ENCODE measurements at regions not wholly inside any gene's neighbourhood (a gene's known extent, or its start where the extent isn't known, plus 50 kb on each side); places are given as distances from the start of the nearest gene placed in this dataset.

DNA sequence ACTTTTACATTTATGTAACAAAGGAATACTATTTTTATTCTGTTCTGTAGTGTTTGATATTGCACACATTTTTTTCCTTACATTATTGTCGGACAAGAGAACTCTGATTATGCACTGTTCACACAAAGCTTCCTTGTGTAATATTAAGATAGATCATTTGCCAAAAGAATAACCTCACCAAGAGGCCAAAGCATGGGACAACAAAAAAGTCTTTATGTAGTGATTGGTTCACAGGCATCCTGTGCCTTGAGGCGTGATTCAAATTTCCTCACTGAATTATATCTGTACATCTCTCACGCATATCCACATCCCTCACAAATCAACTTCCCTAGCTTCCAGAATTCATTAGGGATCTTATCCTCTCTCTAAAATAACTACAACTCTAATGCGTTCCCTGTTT, 642.7 kb downstream of the NR4A2 start:
- Mint-ChIP-seq H3K27ac (ENCODE audit: unreplicated experiment) (no peak overlapping the region), H3K27me3 (ENCODE audit: unreplicated experiment) (no peaks in the 10 kb centered on the region), H3K4me3 (ENCODE audit: unreplicated experiment) (no peak overlapping the region), H3K36me3 (ENCODE audit: unreplicated experiment) (no peaks in the 10 kb centered on the region), H3K9me3 (ENCODE audit: unreplicated experiment) (no peaks in the 10 kb centered on the region), H3K4me1 (ENCODE audit: low read depth, unreplicated experiment) (no peaks in the 10 kb centered on the region)
- TF ChIP-seq, protein P1, sequence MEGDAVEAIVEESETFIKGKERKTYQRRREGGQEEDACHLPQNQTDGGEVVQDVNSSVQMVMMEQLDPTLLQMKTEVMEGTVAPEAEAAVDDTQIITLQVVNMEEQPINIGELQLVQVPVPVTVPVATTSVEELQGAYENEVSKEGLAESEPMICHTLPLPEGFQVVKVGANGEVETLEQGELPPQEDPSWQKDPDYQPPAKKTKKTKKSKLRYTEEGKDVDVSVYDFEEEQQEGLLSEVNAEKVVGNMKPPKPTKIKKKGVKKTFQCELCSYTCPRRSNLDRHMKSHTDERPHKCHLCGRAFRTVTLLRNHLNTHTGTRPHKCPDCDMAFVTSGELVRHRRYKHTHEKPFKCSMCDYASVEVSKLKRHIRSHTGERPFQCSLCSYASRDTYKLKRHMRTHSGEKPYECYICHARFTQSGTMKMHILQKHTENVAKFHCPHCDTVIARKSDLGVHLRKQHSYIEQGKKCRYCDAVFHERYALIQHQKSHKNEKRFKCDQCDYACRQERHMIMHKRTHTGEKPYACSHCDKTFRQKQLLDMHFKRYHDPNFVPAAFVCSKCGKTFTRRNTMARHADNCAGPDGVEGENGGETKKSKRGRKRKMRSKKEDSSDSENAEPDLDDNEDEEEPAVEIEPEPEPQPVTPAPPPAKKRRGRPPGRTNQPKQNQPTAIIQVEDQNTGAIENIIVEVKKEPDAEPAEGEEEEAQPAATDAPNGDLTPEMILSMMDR (IDR thresholded peaks at IDR 0.05; ENCODE audit: partially characterized antibody, unreplicated experiment) = no peak
- no peak for DNase-seq

DNA sequence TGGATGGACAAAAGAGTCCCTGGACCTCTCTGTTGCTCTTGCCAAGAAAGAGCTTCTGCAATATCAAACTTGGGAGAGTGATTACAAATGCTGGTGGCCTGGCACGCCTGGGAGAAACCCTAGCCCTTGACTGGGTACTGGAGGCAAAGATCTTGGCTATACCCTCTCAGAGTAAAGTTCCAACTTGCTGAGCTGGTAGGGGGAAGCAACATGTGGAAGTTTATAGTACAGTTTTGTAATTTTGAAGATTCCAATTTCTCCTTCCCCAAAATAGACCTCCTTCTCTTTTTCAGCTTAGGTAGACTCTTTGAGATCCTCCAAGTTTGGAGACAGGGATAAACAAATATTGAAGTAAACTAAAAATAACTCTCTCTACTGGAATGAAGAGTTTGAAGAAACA, 645.3 kb downstream of the NR4A2 start:
- no peak for DNase-seq
- H3K27me3 Mint-ChIP-seq (ENCODE audit: unreplicated experiment) = no peaks in the 10 kb centered on the region
- no peaks in the 10 kb centered on the region for H3K36me3 Mint-ChIP-seq (ENCODE audit: unreplicated experiment)
- no peak overlapping the region for H3K4me3 Mint-ChIP-seq (ENCODE audit: unreplicated experiment)
- H3K9me3 Mint-ChIP-seq (ENCODE audit: unreplicated experiment) = no peaks in the 10 kb centered on the region
- TF ChIP-seq, protein P1 (IDR thresholded peaks at IDR 0.05; ENCODE audit: partially characterized antibody, unreplicated experiment) = no peak
- no peaks in the 10 kb centered on the region for H3K4me1 Mint-ChIP-seq (ENCODE audit: low read depth, unreplicated experiment)
- H3K27ac Mint-ChIP-seq (ENCODE audit: unreplicated experiment) = no peak overlapping the region

DNA sequence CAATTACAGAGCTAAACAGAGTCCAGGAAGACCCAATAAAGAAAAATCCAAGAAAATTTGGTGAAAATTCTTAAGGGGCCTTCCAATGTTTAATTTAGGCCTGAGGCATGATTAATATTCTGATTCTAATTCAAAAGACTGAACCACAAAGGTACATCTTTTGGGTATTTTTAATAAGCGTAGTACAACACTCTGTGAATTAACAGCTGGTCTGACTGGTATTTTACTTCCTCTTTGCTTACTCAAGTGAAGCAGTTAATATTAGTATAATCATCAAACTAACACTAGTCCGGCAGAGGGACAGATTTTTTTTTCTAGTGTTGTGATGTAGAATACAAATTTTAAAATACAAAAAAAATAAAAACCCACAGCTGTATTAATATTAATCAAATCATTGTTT, 652.9 kb downstream of the NR4A2 start:
- TF ChIP-seq, protein P1 (IDR thresholded peaks at IDR 0.05; ENCODE audit: partially characterized antibody, unreplicated experiment) = no peak
- no peak for DNase-seq
- Mint-ChIP-seq H3K36me3 (ENCODE audit: unreplicated experiment) (peaks cover 5% of the 10 kb centered on the region), H3K27me3 (ENCODE audit: unreplicated experiment) (no peaks in the 10 kb centered on the region), H3K4me3 (ENCODE audit: unreplicated experiment) (no peak overlapping the region), H3K4me1 (ENCODE audit: low read depth, unreplicated experiment) (no peaks in the 10 kb centered on the region), H3K27ac (ENCODE audit: unreplicated experiment) (no peak overlapping the region), H3K9me3 (ENCODE audit: unreplicated experiment) (no peaks in the 10 kb centered on the region)

DNA sequence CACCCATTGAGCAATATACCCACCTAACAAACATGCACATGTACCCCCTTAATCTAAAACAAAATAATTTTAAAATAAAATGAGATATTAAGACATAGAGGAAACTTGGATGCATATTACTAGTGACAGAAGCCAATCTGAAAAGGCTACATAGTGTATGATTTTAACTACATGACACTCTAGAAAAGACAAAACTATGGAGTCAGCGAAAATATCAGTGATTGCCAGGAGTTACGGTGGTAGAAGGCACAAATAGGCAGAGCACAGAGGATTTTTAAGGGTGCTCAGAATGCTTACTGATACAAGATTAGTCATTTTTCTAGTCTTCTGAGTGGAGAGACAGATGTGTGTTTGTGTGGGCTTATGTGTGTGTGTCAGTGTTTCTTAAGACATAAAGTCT, 656.6 kb downstream of the NR4A2 start:
- Mint-ChIP-seq H3K36me3 (ENCODE audit: unreplicated experiment) (peaks cover 7% of the 10 kb centered on the region), H3K9me3 (ENCODE audit: unreplicated experiment) (no peaks in the 10 kb centered on the region), H3K27me3 (ENCODE audit: unreplicated experiment) (no peaks in the 10 kb centered on the region), H3K4me3 (ENCODE audit: unreplicated experiment) (no peak overlapping the region), H3K27ac (ENCODE audit: unreplicated experiment) (no peak overlapping the region), H3K4me1 (ENCODE audit: low read depth, unreplicated experiment) (no peaks in the 10 kb centered on the region)
- DNase-seq = no peak
- TF ChIP-seq, protein P1 (IDR thresholded peaks at IDR 0.05; ENCODE audit: partially characterized antibody, unreplicated experiment) = no peak

DNA sequence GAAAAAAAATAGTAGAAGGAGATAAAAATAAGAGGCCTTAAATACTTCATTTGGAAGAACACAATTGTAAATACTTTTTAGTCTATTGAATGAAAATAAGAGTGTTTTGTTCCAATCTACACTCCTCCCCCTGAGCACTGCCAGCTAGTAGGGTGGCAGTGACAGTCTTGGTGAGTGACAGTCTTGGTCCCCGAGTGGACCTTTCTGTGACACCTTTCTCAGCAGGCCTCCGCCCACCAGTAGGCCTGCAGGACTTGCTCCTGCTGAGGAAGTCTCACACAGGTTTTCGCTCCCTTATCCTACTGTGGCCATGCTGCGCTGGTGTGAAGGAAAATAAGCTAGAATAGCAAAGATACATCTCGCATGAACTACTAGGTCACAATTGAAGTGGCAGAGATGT, 666.8 kb downstream of the NR4A2 start:
- no peak overlapping the region for H3K27ac Mint-ChIP-seq (ENCODE audit: unreplicated experiment)
- H3K4me1 Mint-ChIP-seq (ENCODE audit: low read depth, unreplicated experiment) = no peaks in the 10 kb centered on the region
- TF ChIP-seq, protein P1 (IDR thresholded peaks at IDR 0.05; ENCODE audit: partially characterized antibody, unreplicated experiment) = no peak
- no peak overlapping the region for H3K4me3 Mint-ChIP-seq (ENCODE audit: unreplicated experiment)
- no peaks in the 10 kb centered on the region for H3K36me3 Mint-ChIP-seq (ENCODE audit: unreplicated experiment)
- H3K9me3 Mint-ChIP-seq (ENCODE audit: unreplicated experiment) = no peaks in the 10 kb centered on the region
- H3K27me3 Mint-ChIP-seq (ENCODE audit: unreplicated experiment) = peaks cover 3% of the 10 kb centered on the region
- DNase-seq = no peak

Data from glutamatergic neuron (in vitro differentiated cells).